ENCODE measurements at regions not wholly inside any gene's neighbourhood (a gene's known extent, or its start where the extent isn't known, plus 50 kb on each side); places are given as distances from the start of the nearest gene placed in this dataset.
"Not testable (repeated sequence)": the region's sequence is repeated elsewhere in the genome, so short reads cannot be mapped to it uniquely, and the experiment has no call there.

DNA sequence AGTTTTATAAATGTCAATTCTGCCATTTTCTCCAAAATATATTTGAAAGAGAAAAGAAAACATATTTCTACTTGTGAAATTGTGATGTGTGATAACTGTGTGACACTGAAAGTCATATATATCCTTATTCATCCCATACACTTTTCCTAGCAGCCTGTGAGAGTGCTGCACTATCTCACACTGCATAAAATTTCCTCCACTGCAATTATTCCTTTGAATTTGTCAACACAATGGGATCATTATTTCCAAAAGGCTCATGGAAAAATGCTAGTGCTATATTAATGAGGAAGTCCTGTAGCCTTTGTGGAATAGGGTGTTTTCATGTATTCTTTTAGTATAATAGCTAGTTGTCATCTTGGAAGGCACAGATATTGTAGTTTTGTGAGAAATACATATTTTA is 504.1 kb downstream of the RPL10L start:
- Mint-ChIP-seq H3K27me3 (no peaks in the 10 kb centered on the region), H3K36me3 (ENCODE audit: low read depth) (no peaks in the 10 kb centered on the region), H3K4me3 (no peak overlapping the region), H3K4me1 (ENCODE audit: low read depth) (no peaks in the 10 kb centered on the region), H3K9me3 (peaks cover 14% of the 10 kb centered on the region), H3K27ac (no peak overlapping the region)
- intact Hi-C loops (cut with micrococcal nuclease) = no loop called here

DNA sequence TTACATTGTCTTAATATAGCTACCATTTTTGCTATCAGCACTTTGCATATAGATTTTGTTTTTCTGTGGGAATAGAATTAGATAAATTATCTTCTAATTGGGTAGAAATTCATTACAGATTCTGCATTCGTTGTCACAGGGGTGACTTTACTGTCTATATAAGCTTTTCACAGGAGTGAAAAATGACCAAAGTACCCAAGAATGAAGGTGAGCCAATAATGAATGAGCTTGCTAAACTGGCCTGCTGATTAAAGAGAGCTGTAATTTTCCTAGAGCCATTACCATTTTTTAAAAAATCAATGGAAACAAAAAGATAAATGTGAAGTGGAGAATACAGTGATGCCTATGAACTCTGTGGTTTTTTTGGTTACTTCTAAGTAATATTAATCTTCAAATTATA is 504.6 kb downstream of the RPL10L start:
- H3K4me3 Mint-ChIP-seq = no peak overlapping the region
- intact Hi-C loops (cut with micrococcal nuclease) = no loop called here
- H3K27ac Mint-ChIP-seq = no peak overlapping the region
- no peaks in the 10 kb centered on the region for H3K27me3 Mint-ChIP-seq
- no peaks in the 10 kb centered on the region for H3K4me1 Mint-ChIP-seq (ENCODE audit: low read depth)
- peaks cover 14% of the 10 kb centered on the region for H3K9me3 Mint-ChIP-seq
- H3K36me3 Mint-ChIP-seq (ENCODE audit: low read depth) = no peaks in the 10 kb centered on the region

DNA sequence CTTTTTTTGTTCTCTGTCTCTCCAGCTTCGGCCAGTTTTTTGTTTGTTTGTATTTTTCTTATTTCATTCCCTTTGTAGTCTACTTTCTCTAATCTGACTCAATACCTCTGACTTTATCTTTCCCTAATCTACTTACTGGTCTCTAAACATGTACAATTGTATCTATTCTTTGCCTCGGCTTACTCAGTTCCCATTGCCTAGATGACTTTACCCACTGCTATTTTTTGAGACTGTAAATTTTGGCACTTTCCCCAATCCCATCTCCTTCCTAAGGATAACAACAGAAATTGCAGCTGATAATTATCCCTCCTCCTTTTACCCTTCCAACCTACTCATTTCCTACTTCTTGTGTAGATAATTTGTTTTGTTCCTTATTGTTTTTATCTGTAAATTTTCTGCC is 511.1 kb downstream of the RPL10L start:
- Mint-ChIP-seq H3K27me3 (no peaks in the 10 kb centered on the region), H3K27ac (no peak overlapping the region), H3K36me3 (ENCODE audit: low read depth) (no peaks in the 10 kb centered on the region), H3K4me3 (no peak overlapping the region), H3K9me3 (peaks cover 12% of the 10 kb centered on the region), H3K4me1 (ENCODE audit: low read depth) (no peaks in the 10 kb centered on the region)
- intact Hi-C loops (cut with micrococcal nuclease) = no loop called here

DNA sequence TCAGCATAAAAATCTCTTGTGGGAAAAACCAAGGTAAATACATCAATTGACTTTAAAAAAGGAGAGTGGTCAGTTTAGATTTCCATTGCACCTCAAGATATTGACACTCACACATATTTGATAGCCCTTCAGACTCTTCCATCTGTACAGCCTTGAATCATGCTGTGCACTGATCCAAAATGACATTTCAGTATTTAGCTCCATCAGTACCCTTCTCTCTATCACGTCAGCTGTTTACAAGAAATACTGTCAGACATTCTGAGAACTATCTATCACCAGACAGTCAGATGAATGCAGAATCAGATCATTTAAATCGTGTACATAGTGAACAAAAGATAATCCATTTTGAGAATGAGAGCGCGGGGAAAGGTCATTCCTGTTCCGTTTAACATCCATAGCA is 511.9 kb downstream of the RPL10L start:
- H3K4me3 Mint-ChIP-seq = no peak overlapping the region

DNA sequence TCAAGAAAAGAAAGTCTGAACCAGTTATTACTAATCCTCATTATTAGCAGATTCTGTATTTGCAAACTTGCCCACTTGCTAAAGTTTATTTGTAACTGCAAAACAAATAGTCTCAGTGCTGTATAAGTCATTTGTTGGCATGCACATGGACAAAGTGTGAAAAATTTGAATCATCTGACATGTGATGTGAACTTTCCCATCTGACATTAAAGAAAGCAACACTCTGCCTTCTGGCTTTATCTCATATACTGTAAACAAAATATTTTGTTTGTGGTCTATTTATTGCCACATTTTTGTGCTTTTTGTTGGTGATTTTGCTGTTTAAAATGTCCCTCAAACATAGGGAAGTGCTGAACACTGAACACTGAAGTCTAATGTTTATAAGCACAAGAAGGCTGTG is 513.8 kb downstream of the RPL10L start:
- H3K27ac Mint-ChIP-seq = no peak overlapping the region
- H3K9me3 Mint-ChIP-seq = peaks cover 38% of the 10 kb centered on the region
- H3K4me3 Mint-ChIP-seq = no peak overlapping the region
- no peaks in the 10 kb centered on the region for H3K4me1 Mint-ChIP-seq (ENCODE audit: low read depth)
- no peaks in the 10 kb centered on the region for H3K36me3 Mint-ChIP-seq (ENCODE audit: low read depth)
- intact Hi-C loops (cut with micrococcal nuclease) = no loop called here
- H3K27me3 Mint-ChIP-seq = no peaks in the 10 kb centered on the region

More for the DNA sequence above, 511.9 kb downstream of the RPL10L start:
- intact Hi-C loops (cut with micrococcal nuclease) = no loop called here
- Mint-ChIP-seq H3K27me3 (no peaks in the 10 kb centered on the region), H3K4me1 (ENCODE audit: low read depth) (no peaks in the 10 kb centered on the region), H3K27ac (no peak overlapping the region), H3K9me3 (peaks cover 20% of the 10 kb centered on the region), H3K36me3 (ENCODE audit: low read depth) (no peaks in the 10 kb centered on the region)

DNA sequence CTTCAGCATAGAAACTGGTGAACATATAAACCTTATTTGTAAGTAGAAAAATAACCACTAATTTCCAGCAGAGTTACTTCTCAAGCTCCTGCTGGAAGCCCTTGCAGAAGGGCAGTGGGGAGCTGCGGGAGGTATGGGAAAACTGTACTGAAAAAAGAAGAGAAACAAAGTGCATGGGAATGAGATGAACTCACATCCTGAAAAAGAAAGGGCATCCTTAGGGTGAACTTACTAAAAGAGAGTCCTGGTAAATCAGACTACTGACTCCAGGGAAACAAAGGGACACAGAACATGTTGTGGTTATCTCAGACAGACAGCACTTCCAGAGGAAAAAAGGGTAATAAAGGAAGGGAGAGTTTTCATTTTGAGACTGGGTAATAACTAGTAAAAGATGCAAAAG is 515.1 kb downstream of the RPL10L start:
- intact Hi-C loops (cut with micrococcal nuclease) = no loop called here
- no peaks in the 10 kb centered on the region for H3K36me3 Mint-ChIP-seq (ENCODE audit: low read depth)
- no peaks in the 10 kb centered on the region for H3K4me1 Mint-ChIP-seq (ENCODE audit: low read depth)
- no peak overlapping the region for H3K27ac Mint-ChIP-seq
- no peak overlapping the region for H3K4me3 Mint-ChIP-seq
- H3K27me3 Mint-ChIP-seq = no peaks in the 10 kb centered on the region
- H3K9me3 Mint-ChIP-seq = peaks cover 38% of the 10 kb centered on the region

DNA sequence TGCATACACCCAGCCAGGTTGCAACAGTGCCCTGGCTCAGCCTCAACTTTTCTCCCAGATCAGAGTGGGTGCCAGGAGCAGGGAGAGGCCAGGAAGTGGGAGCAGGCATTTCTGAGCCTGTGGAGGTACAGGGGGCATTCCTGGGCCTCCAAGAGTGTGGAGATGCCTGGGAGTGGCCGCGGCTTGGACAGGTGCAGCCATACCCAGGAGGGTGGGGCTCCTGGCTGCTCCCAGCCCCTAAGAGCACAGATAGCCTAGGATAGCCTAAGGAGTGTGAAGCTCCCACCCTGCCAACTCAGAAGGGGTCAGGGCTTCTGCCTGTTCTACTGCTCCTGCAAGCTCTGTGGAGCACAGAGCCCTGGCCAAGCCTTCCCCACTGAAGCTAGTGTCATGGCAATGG is 543.4 kb downstream of the RPL10L start:
- no peak overlapping the region for H3K4me3 Mint-ChIP-seq
- peaks cover 64% of the 10 kb centered on the region for H3K9me3 Mint-ChIP-seq
- no peaks in the 10 kb centered on the region for H3K4me1 Mint-ChIP-seq (ENCODE audit: low read depth)
- intact Hi-C loops (cut with micrococcal nuclease) = no loop called here
- H3K27me3 Mint-ChIP-seq = no peaks in the 10 kb centered on the region
- no peak overlapping the region for H3K27ac Mint-ChIP-seq
- H3K36me3 Mint-ChIP-seq (ENCODE audit: low read depth) = no peaks in the 10 kb centered on the region

DNA sequence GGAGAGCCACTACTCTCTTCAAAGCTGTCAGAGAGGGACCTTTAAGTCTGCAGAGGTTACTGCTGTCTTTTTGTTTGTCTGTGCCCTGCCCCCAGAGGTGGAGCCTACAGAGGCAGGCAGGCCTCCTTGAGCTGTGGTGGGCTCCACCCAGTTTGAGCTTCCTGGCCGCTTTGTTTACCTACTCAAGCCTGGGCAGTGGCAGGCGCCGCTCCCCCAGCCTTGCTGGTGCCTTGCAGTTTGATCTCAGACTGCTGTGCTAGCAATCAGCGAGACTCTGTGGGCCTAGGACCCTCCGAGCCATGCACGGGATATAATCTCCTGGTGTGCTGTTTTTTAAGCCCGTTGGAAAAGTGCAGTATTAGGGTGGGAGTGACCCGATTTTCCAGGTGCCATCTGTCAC is 550.7 kb downstream of the RPL10L start:
- H3K36me3 Mint-ChIP-seq (ENCODE audit: low read depth); H3K4me3 Mint-ChIP-seq; H3K27me3 Mint-ChIP-seq; H3K27ac Mint-ChIP-seq; H3K4me1 Mint-ChIP-seq (ENCODE audit: low read depth); intact Hi-C loops (cut with micrococcal nuclease): not testable (repeated sequence)
- H3K9me3 Mint-ChIP-seq = peaks cover 37% of the 10 kb centered on the region

DNA sequence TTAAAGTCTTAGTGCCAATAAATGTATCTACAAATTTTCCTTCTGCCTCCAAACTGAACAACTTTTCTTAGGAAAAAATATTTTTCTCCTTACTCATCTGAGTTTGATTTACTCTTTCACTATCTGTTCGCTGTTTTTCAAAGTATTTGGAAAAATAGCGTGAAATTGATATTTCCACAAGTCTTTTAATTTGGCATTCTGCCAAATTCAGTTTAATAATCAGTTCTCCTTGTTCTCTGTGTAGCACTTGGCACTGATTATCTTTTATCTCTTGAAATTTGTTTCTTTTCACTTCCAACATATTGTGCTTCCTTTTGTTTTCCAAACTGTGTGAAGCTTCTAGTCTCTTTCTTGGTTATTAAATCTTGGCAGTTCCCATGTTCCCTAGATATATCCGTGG is 559.8 kb downstream of the RPL10L start:
- H3K36me3 Mint-ChIP-seq (ENCODE audit: low read depth) = no peaks in the 10 kb centered on the region
- no peaks in the 10 kb centered on the region for H3K27me3 Mint-ChIP-seq
- H3K9me3 Mint-ChIP-seq = peaks cover 17% of the 10 kb centered on the region
- no peaks in the 10 kb centered on the region for H3K4me1 Mint-ChIP-seq (ENCODE audit: low read depth)
- no peak overlapping the region for H3K27ac Mint-ChIP-seq
- H3K4me3 Mint-ChIP-seq = no peak overlapping the region
- intact Hi-C loops (cut with micrococcal nuclease) = no loop called here

DNA sequence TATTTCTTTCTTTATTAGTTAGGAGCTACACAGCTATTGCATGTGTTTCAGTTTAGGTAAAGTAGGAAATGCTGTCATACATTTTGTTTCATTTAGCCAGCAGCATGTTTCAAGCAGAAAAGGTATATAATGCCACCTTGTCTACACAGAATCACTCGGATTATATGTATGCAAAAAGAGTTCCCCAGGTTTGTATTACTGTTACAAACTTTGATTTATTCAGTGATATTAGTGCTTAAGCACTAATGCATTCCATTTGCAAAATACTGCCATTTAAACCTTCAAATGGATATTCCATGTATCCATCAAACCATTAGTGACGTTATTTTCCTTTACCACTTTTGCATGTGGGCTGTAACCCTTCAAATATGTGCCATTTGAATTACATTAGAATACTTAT is 564.0 kb downstream of the RPL10L start:
- Mint-ChIP-seq H3K27ac (no peak overlapping the region), H3K4me1 (ENCODE audit: low read depth) (no peaks in the 10 kb centered on the region), H3K36me3 (ENCODE audit: low read depth) (no peaks in the 10 kb centered on the region), H3K27me3 (no peaks in the 10 kb centered on the region), H3K9me3 (peaks cover 22% of the 10 kb centered on the region), H3K4me3 (no peak overlapping the region)
- intact Hi-C loops (cut with micrococcal nuclease) = no loop called here

DNA sequence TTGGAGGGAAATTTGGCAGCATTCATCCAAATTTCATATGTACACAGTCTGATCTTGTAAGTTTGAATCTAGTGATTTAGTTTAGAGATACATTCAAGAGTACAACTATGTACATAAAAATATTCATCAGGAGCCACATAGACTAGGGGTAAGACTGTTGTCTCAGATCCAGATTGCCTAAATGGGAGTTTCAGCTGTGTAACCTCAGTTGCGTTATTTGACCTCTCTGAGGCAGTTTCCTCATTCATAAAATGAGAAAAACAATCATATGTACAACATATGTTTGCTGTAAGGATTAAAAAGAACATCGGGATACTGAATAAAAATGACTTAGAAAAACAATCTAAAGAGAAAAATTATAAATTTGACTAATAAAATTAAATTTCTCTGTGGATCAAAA is 577.5 kb downstream of the RPL10L start:
- no peaks in the 10 kb centered on the region for H3K36me3 Mint-ChIP-seq (ENCODE audit: low read depth)
- no peaks in the 10 kb centered on the region for H3K9me3 Mint-ChIP-seq
- H3K27ac Mint-ChIP-seq = no peak overlapping the region
- intact Hi-C loops (cut with micrococcal nuclease) = no loop called here
- no peak overlapping the region for H3K4me3 Mint-ChIP-seq
- no peaks in the 10 kb centered on the region for H3K27me3 Mint-ChIP-seq
- no peaks in the 10 kb centered on the region for H3K4me1 Mint-ChIP-seq (ENCODE audit: low read depth)

DNA sequence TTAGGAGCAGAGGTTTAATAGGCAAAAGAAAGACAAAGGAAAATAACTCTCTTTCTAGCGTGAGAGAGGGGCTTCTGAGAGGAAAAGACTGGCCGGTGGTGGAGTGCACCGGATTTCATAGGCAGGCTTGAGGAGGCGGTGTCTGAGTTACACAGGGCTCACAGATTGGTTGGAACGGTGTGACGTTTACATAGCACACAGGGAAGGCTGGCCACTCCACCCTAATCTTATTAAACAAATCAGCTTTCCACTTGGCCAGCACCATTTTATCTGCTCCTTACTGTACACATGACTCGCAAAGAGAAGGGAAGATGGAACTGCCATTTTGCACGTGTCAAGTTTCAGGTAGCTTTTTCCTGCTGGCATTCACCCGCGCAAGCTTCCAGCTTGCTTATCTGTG is 587.7 kb downstream of the RPL10L start:
- no peaks in the 10 kb centered on the region for H3K9me3 Mint-ChIP-seq
- no peaks in the 10 kb centered on the region for H3K36me3 Mint-ChIP-seq (ENCODE audit: low read depth)
- H3K4me1 Mint-ChIP-seq (ENCODE audit: low read depth) = no peaks in the 10 kb centered on the region
- H3K27ac Mint-ChIP-seq = no peak overlapping the region
- no peaks in the 10 kb centered on the region for H3K27me3 Mint-ChIP-seq
- H3K4me3 Mint-ChIP-seq = no peak overlapping the region
- intact Hi-C loops (cut with micrococcal nuclease) = no loop called here

DNA sequence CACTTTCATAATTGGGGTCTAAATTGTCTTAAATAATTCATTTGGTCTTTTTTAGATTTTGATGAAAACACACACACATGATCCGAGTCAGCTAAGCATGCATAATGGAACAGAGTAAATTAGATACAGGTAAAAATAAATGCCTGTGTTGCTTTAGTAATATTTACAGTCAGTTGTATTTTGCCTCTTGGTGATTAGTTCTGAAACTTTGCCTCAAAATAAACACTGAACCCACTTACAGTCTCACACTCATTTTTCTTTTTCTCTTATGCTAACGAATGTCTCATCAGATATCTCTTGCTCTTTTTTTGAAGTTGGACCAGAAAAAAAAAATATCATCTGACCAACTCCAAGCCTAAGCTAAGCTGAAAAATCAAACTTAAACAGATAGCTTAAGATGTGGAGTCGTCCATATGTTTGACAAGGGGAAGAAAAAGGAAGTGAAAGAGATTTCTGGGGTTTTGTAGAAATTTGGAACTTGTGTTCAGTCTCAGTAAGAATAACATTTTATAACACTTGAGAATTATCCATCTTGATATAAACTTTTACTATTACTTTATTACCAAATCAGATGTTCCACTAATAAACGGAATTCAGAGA is 592.5 kb downstream of the RPL10L start:
- intact Hi-C loops (cut with micrococcal nuclease) = no loop called here
- no peak overlapping the region for H3K27ac Mint-ChIP-seq
- no peaks in the 10 kb centered on the region for H3K36me3 Mint-ChIP-seq (ENCODE audit: low read depth)
- no peaks in the 10 kb centered on the region for H3K4me1 Mint-ChIP-seq (ENCODE audit: low read depth)
- H3K27me3 Mint-ChIP-seq = no peaks in the 10 kb centered on the region
- no peak overlapping the region for H3K4me3 Mint-ChIP-seq
- H3K9me3 Mint-ChIP-seq = no peaks in the 10 kb centered on the region

DNA sequence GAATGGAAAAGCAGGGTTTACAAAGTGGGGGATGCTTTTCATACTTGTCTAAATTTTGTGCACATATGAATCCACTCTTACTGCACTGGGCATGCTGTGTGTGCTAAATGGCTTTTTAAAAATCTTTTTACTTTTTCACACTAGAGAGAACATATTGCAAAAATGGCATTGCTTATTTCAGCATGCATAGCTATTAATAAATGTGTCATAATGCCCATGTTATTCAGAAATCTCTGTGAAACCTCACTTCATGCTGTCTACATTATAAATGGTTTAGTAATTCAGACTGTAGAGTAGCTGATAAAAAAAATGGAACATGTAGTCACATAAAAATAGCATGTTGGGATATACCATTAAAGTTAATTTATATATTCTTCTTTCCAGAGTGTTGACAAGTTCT is 593.8 kb downstream of the RPL10L start:
- intact Hi-C loops (cut with micrococcal nuclease) = no loop called here
- Mint-ChIP-seq H3K27ac (no peak overlapping the region), H3K27me3 (no peaks in the 10 kb centered on the region), H3K4me1 (ENCODE audit: low read depth) (no peaks in the 10 kb centered on the region), H3K9me3 (no peaks in the 10 kb centered on the region), H3K4me3 (no peak overlapping the region), H3K36me3 (ENCODE audit: low read depth) (no peaks in the 10 kb centered on the region)

DNA sequence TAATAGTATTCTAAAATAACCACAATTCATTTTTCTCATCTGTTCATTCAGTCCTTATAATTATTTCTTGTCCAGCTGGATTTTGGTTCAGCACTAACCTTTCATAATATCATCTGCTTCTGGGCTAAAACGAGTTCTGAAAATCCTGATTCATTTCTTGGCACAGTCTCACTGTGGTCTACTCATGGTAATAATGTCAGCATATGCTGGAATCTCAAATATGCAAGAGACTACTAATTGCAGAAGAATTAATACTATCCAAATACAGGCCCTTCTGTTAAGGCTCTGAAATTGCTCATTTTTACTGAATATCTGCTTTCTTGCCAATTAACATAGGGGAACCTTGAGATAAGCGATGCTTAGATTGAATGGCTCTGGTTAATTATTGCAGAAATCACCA is 597.1 kb downstream of the RPL10L start:
- intact Hi-C loops (cut with micrococcal nuclease) = no loop called here
- Mint-ChIP-seq H3K27me3 (no peaks in the 10 kb centered on the region), H3K9me3 (no peaks in the 10 kb centered on the region), H3K36me3 (ENCODE audit: low read depth) (no peaks in the 10 kb centered on the region), H3K4me1 (ENCODE audit: low read depth) (no peaks in the 10 kb centered on the region), H3K4me3 (no peak overlapping the region), H3K27ac (no peak overlapping the region)
